Smooth muscle cell (in vitro differentiated cells): ENCODE measurements at regions not wholly inside any gene's neighbourhood (a gene's known extent, or its start where the extent isn't known, plus 50 kb on each side); places are given as distances from the start of the nearest gene placed in this dataset.

Experiments
- DNase-seq: peaks from one replicate; lab custom pipeline; 2025; ENCODE audit not compliant: unreplicated experiment; lab: John Stamatoyannopoulos, UW
- H2AFZ ChIP-seq: fragments of 200-600 bp; sonication (generic); 2 replicates; pipeline ENCODE4 v1.6.0; 2016; ENCODE audit warnings: antibody characterized with exemption, low read depth, mild to moderate bottlenecking
- H3F3A ChIP-seq: fragments of 200-600 bp; sonication (generic); 2 replicates; pipeline ENCODE4 v1.6.0; 2017; ENCODE audit warnings: antibody characterized with exemption, low read depth
- H3K27ac ChIP-seq: fragments of 200-600 bp; sonication (generic); 2 replicates; pipeline ENCODE4 v1.5.1; 2016; ENCODE audit warnings: low read depth, mild to moderate bottlenecking
- H3K27me3 ChIP-seq: fragments of 200-600 bp; sonication (generic); 2 replicates; pipeline ENCODE4 v1.6.1; 2016; ENCODE audit warnings: low read depth, mild to moderate bottlenecking
- H3K36me3 ChIP-seq: fragments of 200-600 bp; sonication (generic); 2 replicates; pipeline ENCODE4 v1.5.1; 2016; ENCODE audit warnings: low read depth
- H3K4me1 ChIP-seq: fragments of 200-600 bp; sonication (generic); 2 replicates; pipeline ENCODE4 v1.5.1; 2016; ENCODE audit warnings: low read depth
- H3K4me2 ChIP-seq: fragments of 200-600 bp; sonication (generic); 2 replicates; pipeline ENCODE4 v1.6.0; 2016; ENCODE audit warnings: mild to moderate bottlenecking
- H3K4me3 ChIP-seq: fragments of 200-600 bp; sonication (generic); 2 replicates; pipeline ENCODE4 v1.5.1; 2016; ENCODE audit warnings: mild to moderate bottlenecking
- H3K79me2 ChIP-seq: fragments of 200-600 bp; sonication (generic); 2 replicates; pipeline ENCODE4 v1.6.0; 2016; ENCODE audit warnings: low read depth, mild to moderate bottlenecking
- H3K9ac ChIP-seq: fragments of 200-600 bp; sonication (generic); 2 replicates; pipeline ENCODE4 v1.6.0; 2016; ENCODE audit warnings: low read depth
- H3K9me3 ChIP-seq: fragments of 200-600 bp; sonication (generic); replicated peaks from 2 replicates; pipeline ENCODE4 v1.5.1; 2016; ENCODE audit warnings: low read depth
- H4K20me1 ChIP-seq: fragments of 200-600 bp; sonication (generic); 2 replicates; pipeline ENCODE4 v1.6.0; 2016; ENCODE audit warnings: low read depth
- CTCF ChIP-seq: fragments of 200-600 bp; sonication (generic); IDR thresholded peaks from 2 replicates; pipeline ENCODE4 v1.5.1; 2017; ENCODE audit warnings: borderline replicate concordance, mild to moderate bottlenecking, antibody characterized with exemption; ENCODE audit not compliant: insufficient read depth, poor library complexity, severe bottlenecking
- WGBS: methylation state at CpG from one replicate; pipeline ENCODE4 v1.1.7; 2016; ENCODE audit warnings: low lambda C conversion rate; 5-methylcytosine and 5-hydroxymethylcytosine counted together

DNA sequence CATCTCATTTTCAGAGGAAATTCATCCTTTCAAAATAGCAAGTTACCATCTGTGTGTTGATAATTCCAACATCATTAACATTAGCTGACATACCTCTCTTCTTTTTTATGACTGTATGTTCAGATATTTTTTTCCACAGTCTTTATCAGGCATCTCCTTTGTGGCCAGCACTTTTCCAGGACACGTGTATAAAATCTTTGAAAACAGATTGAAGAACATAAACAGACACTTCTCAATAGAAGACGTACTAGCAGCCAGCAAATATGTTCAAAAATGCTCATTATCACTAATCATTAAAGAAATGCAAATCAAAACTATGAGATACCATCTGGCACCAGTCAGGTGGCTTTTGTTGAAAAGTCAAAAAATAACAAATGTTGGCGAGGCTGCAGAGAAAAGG lies 734.3 kb downstream of the SEMA5A start:
- Histone ChIP-seq H3K4me3 (no peak overlapping the region), H3K27me3 (no peaks in the 10 kb centered on the region), H2AFZ (no peak overlapping the region), H3K4me2 (no peak overlapping the region), H4K20me1 (no peaks in the 10 kb centered on the region), H3F3A (no peaks in the 10 kb centered on the region), H3K36me3 (no peaks in the 10 kb centered on the region), H3K79me2 (no peaks in the 10 kb centered on the region), H3K4me1 (no peaks in the 10 kb centered on the region), H3K9ac (no peak overlapping the region), H3K27ac (no peak overlapping the region), H3K9me3 (no peaks in the 10 kb centered on the region)
- TF ChIP-seq CTCF, result no peak
- WGBS, result 74% methylated on average over 3 of the region's 3 CpGs
- DNase-seq, result no peak

DNA sequence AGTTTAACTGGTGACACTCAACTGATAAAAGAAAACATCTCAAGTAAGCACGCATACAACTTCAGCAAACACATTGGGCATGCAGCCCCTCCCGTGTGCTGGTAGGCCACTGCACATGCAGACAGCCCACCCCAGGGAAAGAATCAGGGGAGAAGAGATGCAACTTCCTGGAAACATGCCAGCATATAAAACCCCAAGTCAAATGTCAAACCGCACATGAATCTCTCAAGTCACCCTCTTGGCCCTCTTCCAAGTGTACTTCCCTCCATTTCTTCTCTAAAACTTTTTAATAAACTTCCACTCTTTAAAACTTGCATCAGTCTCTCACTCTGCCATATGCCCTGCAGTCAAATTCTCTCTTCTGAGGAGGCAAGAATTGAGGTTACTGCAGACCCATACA lies 732.7 kb downstream of the SEMA5A start:
- Histone ChIP-seq H2AFZ (no peak overlapping the region), H3K36me3 (no peaks in the 10 kb centered on the region), H3K4me1 (no peaks in the 10 kb centered on the region), H3K27ac (no peak overlapping the region), H3K9me3 (no peaks in the 10 kb centered on the region), H3K27me3 (no peaks in the 10 kb centered on the region), H3F3A (no peaks in the 10 kb centered on the region), H3K79me2 (no peaks in the 10 kb centered on the region), H4K20me1 (no peaks in the 10 kb centered on the region), H3K4me2 (no peak overlapping the region), H3K9ac (no peak overlapping the region), H3K4me3 (no peak overlapping the region)
- DNase-seq, result no peak
- WGBS, result 91% methylated on average over 3 of the region's 3 CpGs
- TF ChIP-seq CTCF, result no peak

DNA sequence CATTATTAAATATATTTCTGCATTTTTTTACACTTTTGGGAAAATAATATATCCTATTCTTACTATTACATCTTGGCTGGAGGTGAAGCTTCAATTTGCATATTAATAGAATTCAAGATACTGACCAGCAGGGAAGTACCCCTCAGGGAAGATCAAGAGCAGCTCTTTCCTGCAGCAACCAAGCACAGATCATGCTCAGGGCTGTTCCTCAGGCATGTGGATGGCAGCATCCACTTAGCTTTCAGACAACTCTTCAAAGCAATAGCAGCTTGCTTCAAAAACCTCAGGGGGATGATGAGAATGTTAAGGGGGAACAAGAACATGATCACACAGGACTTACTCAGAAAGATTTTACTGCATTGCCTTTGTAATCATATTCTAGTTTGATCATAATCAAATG lies 731.8 kb downstream of the SEMA5A start:
- Histone ChIP-seq H3K9ac (no peak overlapping the region), H3K36me3 (no peaks in the 10 kb centered on the region), H4K20me1 (no peaks in the 10 kb centered on the region), H3K79me2 (no peaks in the 10 kb centered on the region), H3K4me2 (no peak overlapping the region), H3K27ac (no peak overlapping the region), H3K4me1 (no peaks in the 10 kb centered on the region), H3K27me3 (no peaks in the 10 kb centered on the region), H2AFZ (no peak overlapping the region), H3K9me3 (no peaks in the 10 kb centered on the region), H3K4me3 (no peak overlapping the region), H3F3A (no peaks in the 10 kb centered on the region)
- no peak for TF ChIP-seq CTCF
- DNase-seq, result no peak

GRCh38 chr5:8824371-8824770 lies 721.5 kb downstream of the SEMA5A start:
- Histone ChIP-seq H3K79me2 (no peaks in the 10 kb centered on the region), H2AFZ (no peak overlapping the region), H3K9me3 (no peaks in the 10 kb centered on the region), H3K27ac (no peak overlapping the region), H3K36me3 (no peaks in the 10 kb centered on the region), H4K20me1 (no peaks in the 10 kb centered on the region), H3K27me3 (no peaks in the 10 kb centered on the region), H3K9ac (no peak overlapping the region), H3K4me2 (no peak overlapping the region), H3F3A (peaks cover 24% of the 10 kb centered on the region), H3K4me3 (no peak overlapping the region), H3K4me1 (peaks cover 26% of the 10 kb centered on the region)
- 77% methylated on average over 1 of the region's 1 CpG for WGBS
- TF ChIP-seq CTCF, result no peak
- DNase-seq, result no peak
